ENCODE measurements at regions not wholly inside any gene's neighbourhood (a gene's known extent, or its start where the extent isn't known, plus 50 kb on each side); places are given as distances from the start of the nearest gene placed in this dataset.

- no peak for TF ChIP-seq EP300 (IDR thresholded peaks at IDR 0.05)
- no peak for TF ChIP-seq POLR2AphosphoS5 (IDR thresholded peaks at IDR 0.05)
- 63 to 64% methylated on average over 1 of the region's 1 CpG for WGBS, 2 donors
- H3K9me3 ChIP-seq: no peaks in the 10 kb centered on the region
- H3K4me1 ChIP-seq: peaks cover 0 to 4% (median 1%) of the 10 kb centered on the region in 4 donors
- peak overlapping the region in 1 of 4 donors; percentile 30 for H3K27ac ChIP-seq
- no peak overlapping the region for H3K4me3 ChIP-seq
- no peaks in the 10 kb centered on the region for H3K36me3 ChIP-seq
- H3K27me3 ChIP-seq: no peaks in the 10 kb centered on the region
- ATAC-seq (ENCODE audit: low FRiP score in 2 of 2) (peak; percentile 41 to 81), DNase-seq (no peak)
Measured at GRCh38 chr4:42824278-42824977, 68.1 kb upstream of the GRXCR1 start.

GRCh38 chr4:42821230-42821629, 71.3 kb upstream of the GRXCR1 start:
- ATAC-seq (ENCODE audit: low FRiP score in 2 of 2) (no peak), DNase-seq (no peak)
- Histone ChIP-seq H3K27me3 (no peaks in the 10 kb centered on the region), H3K9me3 (no peaks in the 10 kb centered on the region), H3K4me3 (no peak overlapping the region), H3K4me1 (peaks cover 0 to 11% (median 2%) of the 10 kb centered on the region in 4 donors), H3K27ac (no peak overlapping the region), H3K36me3 (no peaks in the 10 kb centered on the region)
- no peak for TF ChIP-seq POLR2AphosphoS5 (IDR thresholded peaks at IDR 0.05)
- no peak for TF ChIP-seq CTCF (IDR thresholded peaks at IDR 0.05)
- TF ChIP-seq POLR2A (IDR thresholded peaks at IDR 0.05): no peak
- TF ChIP-seq EP300 (IDR thresholded peaks at IDR 0.05): no peak

- H3K4me1 ChIP-seq: peaks cover 0 to 11% (median 2%) of the 10 kb centered on the region in 4 donors
- H3K27me3 ChIP-seq: no peaks in the 10 kb centered on the region
- H3K4me3 ChIP-seq: no peak overlapping the region
- peak overlapping the region in 1 of 4 donors; percentile 22 for H3K27ac ChIP-seq
- ATAC-seq (ENCODE audit: low FRiP score in 2 of 2) (peak; percentile 11 to 59), DNase-seq (no peak)
- H3K36me3 ChIP-seq: no peaks in the 10 kb centered on the region
- no peaks in the 10 kb centered on the region for H3K9me3 ChIP-seq
- WGBS, 2 donors: 33 to 57% methylated on average over 2 of the region's 2 CpGs
- no peak for TF ChIP-seq POLR2A (IDR thresholded peaks at IDR 0.05)
- no peak for TF ChIP-seq CTCF (IDR thresholded peaks at IDR 0.05)
- peak in 1 of 4 donors; percentile 37 for TF ChIP-seq EP300 (IDR thresholded peaks at IDR 0.05)
Measured at GRCh38 chr4:42819863-42820514, 72.5 kb upstream of the GRXCR1 start.

- no peaks in the 10 kb centered on the region for H3K36me3 ChIP-seq
- H3K4me1 ChIP-seq: peaks cover 0 to 11% (median 0%) of the 10 kb centered on the region in 4 donors
- no peak overlapping the region for H3K4me3 ChIP-seq
- TF ChIP-seq CTCF (IDR thresholded peaks at IDR 0.05) (no peak), POLR2A (IDR thresholded peaks at IDR 0.05) (no peak), POLR2AphosphoS5 (IDR thresholded peaks at IDR 0.05) (no peak), EP300 (IDR thresholded peaks at IDR 0.05) (no peak)
- DNase-seq (no peak), ATAC-seq (ENCODE audit: low FRiP score in 2 of 2) (no peak)
- no peaks in the 10 kb centered on the region for H3K9me3 ChIP-seq
- H3K27me3 ChIP-seq: no peaks in the 10 kb centered on the region
- H3K27ac ChIP-seq: no peak overlapping the region
Measured at GRCh38 chr4:42817913-42818312, 74.6 kb upstream of the GRXCR1 start.

- H3K36me3 ChIP-seq: no peaks in the 10 kb centered on the region
- H3K4me1 ChIP-seq: peaks cover 0 to 11% (median 0%) of the 10 kb centered on the region in 4 donors
- no peak overlapping the region for H3K4me3 ChIP-seq
- H3K9me3 ChIP-seq: no peaks in the 10 kb centered on the region
- peak overlapping the region in 1 of 4 donors; percentile 36 for H3K27ac ChIP-seq
- TF ChIP-seq EP300 (IDR thresholded peaks at IDR 0.05) (no peak), POLR2AphosphoS5 (IDR thresholded peaks at IDR 0.05) (no peak), POLR2A (IDR thresholded peaks at IDR 0.05) (no peak), CTCF (IDR thresholded peaks at IDR 0.05) (no peak)
- no peaks in the 10 kb centered on the region for H3K27me3 ChIP-seq
- DNase-seq (no peak), ATAC-seq (ENCODE audit: low FRiP score in 2 of 2) (no peak)
- WGBS, 2 donors: 59 to 60% methylated on average over 8 of the region's 8 CpGs
Measured at GRCh38 chr4:42816880-42817400, 75.6 kb upstream of the GRXCR1 start.

Data from upper lobe of left lung (tissue), 6 donors.